Fibroblast of lung (primary cell): ENCODE measurements at regions not wholly inside any gene's neighbourhood (a gene's known extent, or its start where the extent isn't known, plus 50 kb on each side); places are given as distances from the start of the nearest gene placed in this dataset.

ENCODE experiments used
- DNase-seq, 2 donors: peaks; one replicate each; pipeline versions ENCODE4 v3.0.0 to v3.0.0-alpha.2; 2010; ENCODE audit warnings: low read depth in 2 of 2
- H2AFZ ChIP-seq: 2 replicates; pipeline ENCODE4 v1.5.1; 2012; ENCODE audit warnings: low read length, control low read depth, inconsistent platforms
- H3K27ac ChIP-seq: 2 replicates; pipeline ENCODE4 v1.5.1; 2011; ENCODE audit warnings: low read length, control low read depth; ENCODE audit not compliant: insufficient read depth
- H3K27me3 ChIP-seq: 2 replicates; pipeline ENCODE4 v1.5.1; 2011; ENCODE audit warnings: mild to moderate bottlenecking, low read length; ENCODE audit not compliant: control insufficient read depth, insufficient read depth
- H3K36me3 ChIP-seq: 2 replicates; pipeline ENCODE4 v1.5.1; 2011; ENCODE audit warnings: low read length; ENCODE audit not compliant: control insufficient read depth, insufficient read depth
- H3K4me1 ChIP-seq: 2 replicates; pipeline ENCODE4 v1.5.1; 2011; ENCODE audit warnings: low read length; ENCODE audit not compliant: control insufficient read depth, insufficient read depth; ENCODE audit errors: extremely low read depth
- H3K4me2 ChIP-seq: 2 replicates; pipeline ENCODE4 v1.5.1; 2011; ENCODE audit warnings: low read length, control low read depth; ENCODE audit not compliant: insufficient read depth; ENCODE audit errors: extremely low read depth
- H3K4me3 ChIP-seq, 4 experiments: fragments of 200-600 bp in 1 of 4; sonication (generic) in 1 of 4; replicated peaks in 1 of 4; 2 replicates each; pipeline ENCODE4 v1.5.1; 2011 to 2016; ENCODE audit warnings: low read length in 4 of 4, low read depth in 3 of 4, mild to moderate bottlenecking in 3 of 4, control low read depth in 2 of 4, inconsistent platforms in 1 of 4, mixed read lengths in 1 of 4; ENCODE audit not compliant: insufficient read depth in 1 of 4; ENCODE audit errors: control extremely low read depth in 1 of 4
- H3K79me2 ChIP-seq: 2 replicates; pipeline ENCODE4 v1.5.1; 2012; ENCODE audit warnings: mild to moderate bottlenecking, low read length, inconsistent platforms; ENCODE audit not compliant: control insufficient read depth, insufficient read depth
- H3K9ac ChIP-seq: 2 replicates; pipeline ENCODE4 v1.5.1; 2011; ENCODE audit warnings: mild to moderate bottlenecking, low read length, control low read depth; ENCODE audit not compliant: insufficient read depth
- H3K9me3 ChIP-seq: 2 replicates; pipeline ENCODE4 v1.5.1; 2012; ENCODE audit warnings: low read depth, low read length; ENCODE audit not compliant: control insufficient read depth, insufficient read depth
- H4K20me1 ChIP-seq: 2 replicates; pipeline ENCODE4 v1.5.1; 2011; ENCODE audit warnings: low read length; ENCODE audit not compliant: control insufficient read depth, insufficient read depth; ENCODE audit errors: extremely low read depth
- CTCF ChIP-seq, 2 donors: IDR thresholded peaks in 1 of 2; conservative IDR thresholded peaks in 1 of 2; 1 replicate in 1 of 2; 2 replicates in 1 of 2; pipeline ENCODE4 v1.5.1; 2011 to 2012; ENCODE audit warnings: low read length in 2 of 2, control low read depth in 1 of 2, inconsistent platforms in 1 of 2, low read depth in 1 of 2, mild to moderate bottlenecking in 1 of 2
- EZH2 ChIP-seq: IDR thresholded peaks from 2 replicates; pipeline ENCODE4 v1.5.1; 2012; ENCODE audit warnings: low read length, control low read depth, mild to moderate bottlenecking; ENCODE audit errors: missing control alignments

GRCh38 chr6:156517088-156517487, 260.1 kb upstream of the ARID1B start:
- Histone ChIP-seq H3K27me3 (no peaks in the 10 kb centered on the region), H3K36me3 (no peaks in the 10 kb centered on the region), H3K4me1 (no peaks in the 10 kb centered on the region), H3K4me2 (no peak overlapping the region), H4K20me1 (no peaks in the 10 kb centered on the region), H3K4me3 (no peak overlapping the region), H3K27ac (no peak overlapping the region), H3K79me2 (no peaks in the 10 kb centered on the region), H3K9ac (no peak overlapping the region), H3K9me3 (no peaks in the 10 kb centered on the region), H2AFZ (no peak overlapping the region)
- DNase-seq, result peak in 1 of 2 donors; percentile 12
- TF ChIP-seq CTCF (conservative IDR thresholded peaks at IDR 0.05 in 1 of 2, IDR thresholded peaks at IDR 0.05 in 1 of 2; ENCODE audit: low read depth in 1 of 2, low read length in 2 of 2) (no peak), EZH2 (no peak)

- Histone ChIP-seq H2AFZ (no peak overlapping the region), H3K4me1 (no peaks in the 10 kb centered on the region), H3K27ac (no peak overlapping the region), H3K4me2 (no peak overlapping the region), H3K79me2 (no peaks in the 10 kb centered on the region), H3K36me3 (no peaks in the 10 kb centered on the region), H3K9ac (no peak overlapping the region), H4K20me1 (no peaks in the 10 kb centered on the region), H3K4me3 (no peak overlapping the region), H3K9me3 (no peaks in the 10 kb centered on the region), H3K27me3 (no peaks in the 10 kb centered on the region)
- TF ChIP-seq CTCF (conservative IDR thresholded peaks at IDR 0.05 in 1 of 2, IDR thresholded peaks at IDR 0.05 in 1 of 2; ENCODE audit: low read depth in 1 of 2, low read length in 2 of 2), result no peak
- TF ChIP-seq EZH2, result no peak
- no peak for DNase-seq
These were observed 261.9 kb upstream of the ARID1B start for GRCh38 chr6:156515242-156515641.

- Histone ChIP-seq H3K9ac (no peak overlapping the region), H3K36me3 (no peaks in the 10 kb centered on the region), H3K4me2 (no peak overlapping the region), H3K79me2 (no peaks in the 10 kb centered on the region), H3K4me1 (no peaks in the 10 kb centered on the region), H3K4me3 (no peak overlapping the region), H2AFZ (no peak overlapping the region), H3K9me3 (no peaks in the 10 kb centered on the region), H3K27me3 (no peaks in the 10 kb centered on the region), H4K20me1 (no peaks in the 10 kb centered on the region), H3K27ac (no peak overlapping the region)
- TF ChIP-seq CTCF (conservative IDR thresholded peaks at IDR 0.05 in 1 of 2, IDR thresholded peaks at IDR 0.05 in 1 of 2; ENCODE audit: low read depth in 1 of 2, low read length in 2 of 2) (no peak), EZH2 (no peak)
- no peak for DNase-seq
These were observed 263.7 kb upstream of the ARID1B start for GRCh38 chr6:156513504-156513903.
